ELF-1 (cell line): ENCODE measurements at regions not wholly inside any gene's neighbourhood (a gene's known extent, or its start where the extent isn't known, plus 50 kb on each side); places are given as distances from the start of the nearest gene placed in this dataset.

ENCODE experiments used
- DNase-seq: peaks from one replicate; pipeline ENCODE4 v3.0.0-alpha.2; 2016; ENCODE audit warnings: low read depth, low spot score

GRCh38 chrX:58051346-58051745 is 141.1 kb upstream of the ZXDA start:
- DNase-seq = no peak

GRCh38 chrX:58044130-58044529 is 133.9 kb upstream of the ZXDA start:
- no peak for DNase-seq

GRCh38 chrX:58025979-58026378 is 115.7 kb upstream of the ZXDA start:
- DNase-seq = peak; percentile 53

GRCh38 chrX:57985951-57986350 is 75.7 kb upstream of the ZXDA start:
- DNase-seq = no peak

- DNase-seq = no peak
Observed at GRCh38 chrX:57984620-57985019, 74.4 kb upstream of the ZXDA start.

- no peak for DNase-seq
Observed at GRCh38 chrX:57977992-57978391, 67.7 kb upstream of the ZXDA start.

GRCh38 chrX:57964975-57965374 is 54.7 kb upstream of the ZXDA start:
- no peak for DNase-seq
